DOHH2 (cell line): ENCODE measurements at regions not wholly inside any gene's neighbourhood (a gene's known extent, or its start where the extent isn't known, plus 50 kb on each side); places are given as distances from the start of the nearest gene placed in this dataset.

ENCODE experiments used
- EZH2phosphoT487 ChIP-seq: fragments of 200-600 bp; sonication (generic); IDR thresholded peaks from 2 replicates; pipeline ENCODE4 v1.6.1; 2017; ENCODE audit warnings: borderline replicate concordance, mild to moderate bottlenecking, antibody characterized with exemption, low read length, moderate library complexity, mixed read lengths
- TF ChIP-seq, protein P1 (sequence below): fragments of 200-600 bp; sonication (generic); IDR thresholded peaks from one replicate; pipeline ENCODE4 v1.5.1; 2014; ENCODE audit warnings: antibody characterized with exemption, mild to moderate bottlenecking, low read depth, low read length; ENCODE audit not compliant: poor library complexity, severe bottlenecking

DNA sequence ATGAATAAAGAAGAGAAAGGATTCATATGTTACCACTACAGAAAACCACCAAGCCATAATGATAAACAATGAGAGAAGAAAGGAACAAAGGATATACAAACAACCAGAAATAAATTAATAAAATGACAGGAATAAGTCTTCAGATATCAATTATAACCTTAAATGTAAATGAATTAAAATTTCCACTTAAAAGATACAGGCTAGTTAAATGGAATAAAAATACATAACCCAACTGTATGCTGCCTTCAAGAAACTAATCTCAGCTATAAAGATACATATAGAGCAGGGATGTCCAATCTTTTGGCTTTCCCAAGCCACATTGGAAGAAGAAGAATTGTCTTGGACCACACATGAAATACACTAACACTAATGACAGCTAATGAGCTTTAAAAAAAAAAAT lies 135.9 kb upstream of the GJE1 start:
- TF ChIP-seq, protein P1, sequence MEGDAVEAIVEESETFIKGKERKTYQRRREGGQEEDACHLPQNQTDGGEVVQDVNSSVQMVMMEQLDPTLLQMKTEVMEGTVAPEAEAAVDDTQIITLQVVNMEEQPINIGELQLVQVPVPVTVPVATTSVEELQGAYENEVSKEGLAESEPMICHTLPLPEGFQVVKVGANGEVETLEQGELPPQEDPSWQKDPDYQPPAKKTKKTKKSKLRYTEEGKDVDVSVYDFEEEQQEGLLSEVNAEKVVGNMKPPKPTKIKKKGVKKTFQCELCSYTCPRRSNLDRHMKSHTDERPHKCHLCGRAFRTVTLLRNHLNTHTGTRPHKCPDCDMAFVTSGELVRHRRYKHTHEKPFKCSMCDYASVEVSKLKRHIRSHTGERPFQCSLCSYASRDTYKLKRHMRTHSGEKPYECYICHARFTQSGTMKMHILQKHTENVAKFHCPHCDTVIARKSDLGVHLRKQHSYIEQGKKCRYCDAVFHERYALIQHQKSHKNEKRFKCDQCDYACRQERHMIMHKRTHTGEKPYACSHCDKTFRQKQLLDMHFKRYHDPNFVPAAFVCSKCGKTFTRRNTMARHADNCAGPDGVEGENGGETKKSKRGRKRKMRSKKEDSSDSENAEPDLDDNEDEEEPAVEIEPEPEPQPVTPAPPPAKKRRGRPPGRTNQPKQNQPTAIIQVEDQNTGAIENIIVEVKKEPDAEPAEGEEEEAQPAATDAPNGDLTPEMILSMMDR, result no peak
- TF ChIP-seq EZH2phosphoT487, result no peak
